ENCODE measurements at regions not wholly inside any gene's neighbourhood (a gene's known extent, or its start where the extent isn't known, plus 50 kb on each side); places are given as distances from the start of the nearest gene placed in this dataset.

GRCh38 chr6:12417191-12417590 is 127.0 kb downstream of the EDN1 start:
- TF ChIP-seq, protein P1, sequence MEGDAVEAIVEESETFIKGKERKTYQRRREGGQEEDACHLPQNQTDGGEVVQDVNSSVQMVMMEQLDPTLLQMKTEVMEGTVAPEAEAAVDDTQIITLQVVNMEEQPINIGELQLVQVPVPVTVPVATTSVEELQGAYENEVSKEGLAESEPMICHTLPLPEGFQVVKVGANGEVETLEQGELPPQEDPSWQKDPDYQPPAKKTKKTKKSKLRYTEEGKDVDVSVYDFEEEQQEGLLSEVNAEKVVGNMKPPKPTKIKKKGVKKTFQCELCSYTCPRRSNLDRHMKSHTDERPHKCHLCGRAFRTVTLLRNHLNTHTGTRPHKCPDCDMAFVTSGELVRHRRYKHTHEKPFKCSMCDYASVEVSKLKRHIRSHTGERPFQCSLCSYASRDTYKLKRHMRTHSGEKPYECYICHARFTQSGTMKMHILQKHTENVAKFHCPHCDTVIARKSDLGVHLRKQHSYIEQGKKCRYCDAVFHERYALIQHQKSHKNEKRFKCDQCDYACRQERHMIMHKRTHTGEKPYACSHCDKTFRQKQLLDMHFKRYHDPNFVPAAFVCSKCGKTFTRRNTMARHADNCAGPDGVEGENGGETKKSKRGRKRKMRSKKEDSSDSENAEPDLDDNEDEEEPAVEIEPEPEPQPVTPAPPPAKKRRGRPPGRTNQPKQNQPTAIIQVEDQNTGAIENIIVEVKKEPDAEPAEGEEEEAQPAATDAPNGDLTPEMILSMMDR (conservative IDR thresholded peaks at IDR 0.05; ENCODE audit: low read length) = no peak
- no peak for TF ChIP-seq EZH2phosphoT487 (IDR thresholded peaks at IDR 0.05; ENCODE audit: borderline replicate concordance, low read depth, low read length)

All from OCI-LY7 (cell line).